NB4 (cell line): ENCODE measurements at regions not wholly inside any gene's neighbourhood (a gene's known extent, or its start where the extent isn't known, plus 50 kb on each side); places are given as distances from the start of the nearest gene placed in this dataset.
A peak's percentile ranks its signal among the peaks of the same experiment; 100 is the strongest.

Source experiments
- DNase-seq: peaks from one replicate; pipeline ENCODE4 v3.0.0; 2010; ENCODE audit warnings: low read depth
- H3K4me3 ChIP-seq: one replicate; pipeline ENCODE4 v1.5.1; 2011; ENCODE audit warnings: mild to moderate bottlenecking, low read depth, low read length, moderate library complexity
- MAX ChIP-seq: IDR thresholded peaks from 2 replicates; pipeline ENCODE4 v1.6.1; 2011; ENCODE audit warnings: low read depth, low read length
- MYC ChIP-seq: IDR thresholded peaks from 2 replicates; pipeline ENCODE4 v1.6.1; 2011; ENCODE audit warnings: low read depth, low read length
- POLR2A ChIP-seq: IDR thresholded peaks from 2 replicates; pipeline ENCODE4 v1.6.1; 2011; ENCODE audit warnings: mild to moderate bottlenecking; ENCODE audit not compliant: insufficient read length; ENCODE audit errors: extremely low read depth
- TF ChIP-seq, protein P1 (sequence below): IDR thresholded peaks from one replicate; pipeline ENCODE4 v1.5.1; 2012; ENCODE audit warnings: low read depth, low read length

DNA sequence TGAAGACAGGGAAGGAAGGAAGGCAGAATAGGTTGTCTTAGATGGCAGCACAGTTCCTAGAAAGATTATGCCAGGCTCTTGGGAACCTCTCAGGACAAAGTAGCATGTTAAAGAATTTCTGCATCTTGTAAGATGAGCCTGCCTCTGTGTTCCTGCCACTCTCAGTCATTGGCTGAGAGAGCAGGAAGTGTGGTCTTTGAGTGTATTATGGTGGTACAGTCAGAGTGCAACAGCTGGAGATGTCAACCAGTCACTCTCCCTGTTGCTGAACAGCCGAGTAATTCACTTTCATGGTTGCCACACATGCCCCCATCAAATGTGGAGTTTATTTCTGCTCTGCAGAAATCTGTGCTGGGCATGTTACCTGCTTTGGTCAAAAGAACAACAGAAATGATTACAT is 659.6 kb upstream of the RIOK2 start:
- DNase-seq: no peak
- no peak overlapping the region for H3K4me3 ChIP-seq
- TF ChIP-seq MAX (no peak), POLR2A (no peak)

GRCh38 chr5:97844797-97845196 is 661.8 kb upstream of the RIOK2 start:
- no peak for DNase-seq
- H3K4me3 ChIP-seq: no peak overlapping the region
- no peak for TF ChIP-seq POLR2A

DNA sequence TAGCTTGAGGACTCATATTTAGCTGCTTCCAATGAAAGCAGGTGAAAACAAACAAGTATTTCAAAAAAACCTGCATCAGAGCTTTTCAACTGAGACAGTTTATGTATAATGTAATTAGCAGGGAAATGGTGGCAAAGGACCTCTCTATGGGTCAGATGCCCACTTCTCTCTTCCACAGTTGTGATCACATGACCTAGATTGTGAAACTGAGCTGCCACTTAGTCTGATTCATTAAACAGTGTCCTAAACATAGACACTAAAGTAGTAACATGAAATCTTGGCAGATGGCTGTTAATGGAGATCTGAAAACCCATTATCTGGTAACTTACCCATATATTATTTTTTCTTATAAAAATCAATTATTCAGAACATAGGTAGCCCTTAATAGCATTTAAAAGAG is 663.6 kb upstream of the RIOK2 start:
- TF ChIP-seq, protein P1, sequence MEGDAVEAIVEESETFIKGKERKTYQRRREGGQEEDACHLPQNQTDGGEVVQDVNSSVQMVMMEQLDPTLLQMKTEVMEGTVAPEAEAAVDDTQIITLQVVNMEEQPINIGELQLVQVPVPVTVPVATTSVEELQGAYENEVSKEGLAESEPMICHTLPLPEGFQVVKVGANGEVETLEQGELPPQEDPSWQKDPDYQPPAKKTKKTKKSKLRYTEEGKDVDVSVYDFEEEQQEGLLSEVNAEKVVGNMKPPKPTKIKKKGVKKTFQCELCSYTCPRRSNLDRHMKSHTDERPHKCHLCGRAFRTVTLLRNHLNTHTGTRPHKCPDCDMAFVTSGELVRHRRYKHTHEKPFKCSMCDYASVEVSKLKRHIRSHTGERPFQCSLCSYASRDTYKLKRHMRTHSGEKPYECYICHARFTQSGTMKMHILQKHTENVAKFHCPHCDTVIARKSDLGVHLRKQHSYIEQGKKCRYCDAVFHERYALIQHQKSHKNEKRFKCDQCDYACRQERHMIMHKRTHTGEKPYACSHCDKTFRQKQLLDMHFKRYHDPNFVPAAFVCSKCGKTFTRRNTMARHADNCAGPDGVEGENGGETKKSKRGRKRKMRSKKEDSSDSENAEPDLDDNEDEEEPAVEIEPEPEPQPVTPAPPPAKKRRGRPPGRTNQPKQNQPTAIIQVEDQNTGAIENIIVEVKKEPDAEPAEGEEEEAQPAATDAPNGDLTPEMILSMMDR: no peak
- no peak for TF ChIP-seq MAX
- TF ChIP-seq POLR2A: no peak
- no peak for TF ChIP-seq MYC
- DNase-seq: peak; percentile 11
- H3K4me3 ChIP-seq: no peak overlapping the region

GRCh38 chr5:97847920-97848631 is 665.0 kb upstream of the RIOK2 start:
- no peak overlapping the region for H3K4me3 ChIP-seq
- TF ChIP-seq MYC (no peak), MAX (no peak), POLR2A (no peak)
- TF ChIP-seq, protein P1: no peak
- DNase-seq: no peak

- no peak for DNase-seq
- TF ChIP-seq MYC: no peak
- TF ChIP-seq, protein P1: no peak
- no peak overlapping the region for H3K4me3 ChIP-seq
These were observed 668.0 kb upstream of the RIOK2 start for GRCh38 chr5:97851036-97851435.

GRCh38 chr5:97854871-97855762 is 672.1 kb upstream of the RIOK2 start:
- TF ChIP-seq, protein P1: no peak
- TF ChIP-seq MAX: no peak
- no peak for TF ChIP-seq MYC
- TF ChIP-seq POLR2A: no peak
- DNase-seq: no peak
- no peak overlapping the region for H3K4me3 ChIP-seq

DNA sequence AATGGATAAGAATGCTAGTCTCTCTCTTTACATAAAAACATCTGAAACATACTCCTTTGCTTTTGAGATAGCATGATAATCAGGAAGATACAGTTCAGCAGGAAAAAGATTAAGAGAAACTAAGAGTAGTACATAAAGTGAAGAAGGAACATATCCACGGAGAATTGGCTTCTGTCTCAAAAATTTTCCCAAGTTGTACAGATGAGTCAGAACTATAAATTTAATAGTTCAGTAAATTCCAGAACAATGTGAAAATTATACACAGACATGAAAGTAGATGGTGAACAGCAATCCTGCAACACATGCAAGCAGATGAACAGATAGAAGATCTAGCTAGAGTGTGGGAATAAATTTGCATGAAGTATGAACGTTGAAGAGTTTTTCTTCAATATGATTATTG is 691.4 kb upstream of the RIOK2 start:
- H3K4me3 ChIP-seq: no peak overlapping the region
- TF ChIP-seq, protein P1: no peak
- TF ChIP-seq MAX: no peak
- no peak for TF ChIP-seq MYC
- no peak for TF ChIP-seq POLR2A
- DNase-seq: no peak
